HepG2 (cell line): ENCODE measurements at regions not wholly inside any gene's neighbourhood (a gene's known extent, or its start where the extent isn't known, plus 50 kb on each side); places are given as distances from the start of the nearest gene placed in this dataset.

ENCODE experiments used
- ATAC-seq: fragments of 200-7000 bp; cut with Tn5 transposase; 3 replicates; pipeline ENCODE4 v1.9.1; 2020; ENCODE audit warnings: mild to moderate bottlenecking, moderate library complexity
- BruUV-seq: library from RNA; stranded (reverse); fragments of 400-500 nt; replicated peaks from 2 replicates; lab custom pipeline; 2021; lab: Mats Ljungman, UMichigan
- CTCF ChIA-PET: fragments of 300-600 bp; formaldehyde crosslinking; extraction: SDS; loops from one replicate; lab custom pipeline; 2021; ENCODE audit warnings: low total read pairs, inconsistent platforms, low intra/inter-chr PET ratio; lab: Yijun Ruan, JAX
- POLR2A ChIA-PET: fragments of 350-600 bp; sonication (Branson Sonifier 250); formaldehyde crosslinking; loops from one replicate; lab custom pipeline; 2020; ENCODE audit warnings: antibody characterized with exemption, inconsistent platforms; lab: Yijun Ruan, JAX
- DNase-seq: peaks from one replicate; pipeline ENCODE4 v3.0.0-alpha.2; 2015; ENCODE audit warnings: low spot score
- FAIRE-seq: peaks from 3 replicates; lab custom pipeline; 2011; peaks lifted over from hg19 to GRCh38; lab: Jason Lieb, UNC
- H2AFZ ChIP-seq: one replicate; pipeline ENCODE4 v1.6.1; 2011; ENCODE audit warnings: low read length, inconsistent platforms
- H3K27ac ChIP-seq: fragments of 300-600 bp; 3 replicates; pipeline ENCODE4 v1.8.0; 2011; ENCODE audit warnings: mixed run types, mild to moderate bottlenecking, mixed read lengths, low read length, inconsistent platforms; ENCODE audit not compliant: insufficient read depth; ENCODE audit errors: extremely low read length
- H3K27me3 ChIP-seq, 2 experiments: fragments of 200-600 bp in 1 of 2; 2 replicates in 1 of 2; 3 replicates in 1 of 2; pipeline versions ENCODE4 v1.6.0 to v1.8.0; 2011; ENCODE audit warnings: low read length in 2 of 2, mild to moderate bottlenecking in 2 of 2, moderate library complexity in 2 of 2, inconsistent platforms in 1 of 2; ENCODE audit not compliant: insufficient read depth in 2 of 2, control insufficient read depth in 1 of 2
- H3K36me3 ChIP-seq, 2 experiments: fragments of 200-600 bp in 1 of 2; replicated peaks in 1 of 2; 2 replicates in 1 of 2; 3 replicates in 1 of 2; pipeline versions ENCODE4 v1.5.1 to v1.8.0; 2011; ENCODE audit warnings: low read length in 2 of 2, inconsistent platforms in 1 of 2; ENCODE audit not compliant: insufficient read depth in 2 of 2, control insufficient read depth in 1 of 2
- H3K4me1 ChIP-seq: 2 replicates; pipeline ENCODE4 v1.5.1; 2012; ENCODE audit warnings: low read length, inconsistent platforms; ENCODE audit not compliant: insufficient read depth
- H3K4me2 ChIP-seq: 2 replicates; pipeline ENCODE4 v1.6.0; 2011; ENCODE audit warnings: low read depth, low read length, inconsistent platforms
- H3K4me3 ChIP-seq, 3 experiments: fragments of 200-600 bp in 1 of 3; sonication (generic), shearing (Covaris generic) in 1 of 3; replicated peaks in 1 of 3; 2 replicates each; pipeline ENCODE4 v1.5.1; 2011 to 2016; ENCODE audit warnings: low read length in 3 of 3, inconsistent platforms in 2 of 3, low read depth in 2 of 3, mild to moderate bottlenecking in 2 of 3, control low read depth in 1 of 3, mixed read lengths in 1 of 3; ENCODE audit not compliant: insufficient read depth in 1 of 3
- H3K79me2 ChIP-seq: one replicate; pipeline ENCODE4 v1.6.1; 2011; ENCODE audit warnings: low read length, inconsistent platforms; ENCODE audit not compliant: insufficient read depth
- H3K9ac ChIP-seq: 2 replicates; pipeline ENCODE4 v1.6.0; 2011; ENCODE audit warnings: mild to moderate bottlenecking, low read depth, low read length, inconsistent platforms; ENCODE audit not compliant: insufficient read depth
- H3K9me3 ChIP-seq: 2 replicates; pipeline ENCODE4 v1.5.1; 2012; ENCODE audit warnings: mild to moderate bottlenecking, low read length
- H4K20me1 ChIP-seq: 2 replicates; pipeline ENCODE4 v1.6.0; 2011; ENCODE audit warnings: inconsistent platforms, mild to moderate bottlenecking, low read length, moderate library complexity; ENCODE audit not compliant: insufficient read depth
- CEBPB ChIP-seq: IDR thresholded peaks from 2 replicates; pipeline ENCODE4 v1.6.1; 2011; ENCODE audit warnings: low read depth, low read length, improper control_type of control experiment, borderline replicate concordance
- ZNF556 ChIP-seq: sonication (generic); formaldehyde crosslinking; IDR thresholded peaks from 2 replicates; pipeline ENCODE4 v1.4.0; 2020; ENCODE audit warnings: mild to moderate bottlenecking, missing genetic modification reagents, borderline replicate concordance
- ZNF83 ChIP-seq: sonication (generic); formaldehyde crosslinking; IDR thresholded peaks from 2 replicates; pipeline ENCODE4 v1.4.0; 2020; ENCODE audit warnings: missing genetic modification reagents, mild to moderate bottlenecking, borderline replicate concordance
- in situ Hi-C: cut with HindIII; loops from 2 replicates; pipeline ENCODE4 v1.10.0; 2017; ENCODE audit warnings: low pct_unique_long_range_greater_than_20kb; ENCODE audit not compliant: extremely low pct_ligation_motif_present
- intact Hi-C: fragments of 100-400 bp; cut with micrococcal nuclease; formaldehyde crosslinking; loops from one replicate; pipeline ENCODE4 v1.10.0; 2022; ENCODE audit not compliant: unreplicated experiment
- TF ChIP-seq, protein P1 (sequence below): sonication (generic); formaldehyde crosslinking; IDR thresholded peaks from 2 replicates; pipeline ENCODE4 v1.5.0; 2020; ENCODE audit warnings: mild to moderate bottlenecking, missing genetic modification reagents, borderline replicate concordance

DNA sequence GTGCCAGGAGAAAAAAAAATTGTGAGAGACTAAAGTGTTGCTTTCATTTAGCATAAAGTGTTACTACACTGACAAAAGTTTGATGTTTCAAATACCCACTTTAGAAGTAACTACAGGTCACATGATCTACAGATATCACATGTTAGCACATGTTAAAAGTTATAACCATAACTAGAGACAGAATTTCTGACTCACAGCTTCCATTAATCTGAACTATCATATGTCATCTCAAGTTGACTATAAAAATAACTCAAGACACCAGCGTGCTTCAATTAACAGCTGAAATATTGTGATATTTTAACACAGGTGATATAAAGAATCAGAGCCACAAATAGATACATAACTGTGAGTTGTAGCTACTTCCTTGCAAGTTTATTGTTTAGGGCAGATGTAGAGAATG, 591.5 kb upstream of the PITX2 start (continued):
- TF ChIP-seq, protein P1, sequence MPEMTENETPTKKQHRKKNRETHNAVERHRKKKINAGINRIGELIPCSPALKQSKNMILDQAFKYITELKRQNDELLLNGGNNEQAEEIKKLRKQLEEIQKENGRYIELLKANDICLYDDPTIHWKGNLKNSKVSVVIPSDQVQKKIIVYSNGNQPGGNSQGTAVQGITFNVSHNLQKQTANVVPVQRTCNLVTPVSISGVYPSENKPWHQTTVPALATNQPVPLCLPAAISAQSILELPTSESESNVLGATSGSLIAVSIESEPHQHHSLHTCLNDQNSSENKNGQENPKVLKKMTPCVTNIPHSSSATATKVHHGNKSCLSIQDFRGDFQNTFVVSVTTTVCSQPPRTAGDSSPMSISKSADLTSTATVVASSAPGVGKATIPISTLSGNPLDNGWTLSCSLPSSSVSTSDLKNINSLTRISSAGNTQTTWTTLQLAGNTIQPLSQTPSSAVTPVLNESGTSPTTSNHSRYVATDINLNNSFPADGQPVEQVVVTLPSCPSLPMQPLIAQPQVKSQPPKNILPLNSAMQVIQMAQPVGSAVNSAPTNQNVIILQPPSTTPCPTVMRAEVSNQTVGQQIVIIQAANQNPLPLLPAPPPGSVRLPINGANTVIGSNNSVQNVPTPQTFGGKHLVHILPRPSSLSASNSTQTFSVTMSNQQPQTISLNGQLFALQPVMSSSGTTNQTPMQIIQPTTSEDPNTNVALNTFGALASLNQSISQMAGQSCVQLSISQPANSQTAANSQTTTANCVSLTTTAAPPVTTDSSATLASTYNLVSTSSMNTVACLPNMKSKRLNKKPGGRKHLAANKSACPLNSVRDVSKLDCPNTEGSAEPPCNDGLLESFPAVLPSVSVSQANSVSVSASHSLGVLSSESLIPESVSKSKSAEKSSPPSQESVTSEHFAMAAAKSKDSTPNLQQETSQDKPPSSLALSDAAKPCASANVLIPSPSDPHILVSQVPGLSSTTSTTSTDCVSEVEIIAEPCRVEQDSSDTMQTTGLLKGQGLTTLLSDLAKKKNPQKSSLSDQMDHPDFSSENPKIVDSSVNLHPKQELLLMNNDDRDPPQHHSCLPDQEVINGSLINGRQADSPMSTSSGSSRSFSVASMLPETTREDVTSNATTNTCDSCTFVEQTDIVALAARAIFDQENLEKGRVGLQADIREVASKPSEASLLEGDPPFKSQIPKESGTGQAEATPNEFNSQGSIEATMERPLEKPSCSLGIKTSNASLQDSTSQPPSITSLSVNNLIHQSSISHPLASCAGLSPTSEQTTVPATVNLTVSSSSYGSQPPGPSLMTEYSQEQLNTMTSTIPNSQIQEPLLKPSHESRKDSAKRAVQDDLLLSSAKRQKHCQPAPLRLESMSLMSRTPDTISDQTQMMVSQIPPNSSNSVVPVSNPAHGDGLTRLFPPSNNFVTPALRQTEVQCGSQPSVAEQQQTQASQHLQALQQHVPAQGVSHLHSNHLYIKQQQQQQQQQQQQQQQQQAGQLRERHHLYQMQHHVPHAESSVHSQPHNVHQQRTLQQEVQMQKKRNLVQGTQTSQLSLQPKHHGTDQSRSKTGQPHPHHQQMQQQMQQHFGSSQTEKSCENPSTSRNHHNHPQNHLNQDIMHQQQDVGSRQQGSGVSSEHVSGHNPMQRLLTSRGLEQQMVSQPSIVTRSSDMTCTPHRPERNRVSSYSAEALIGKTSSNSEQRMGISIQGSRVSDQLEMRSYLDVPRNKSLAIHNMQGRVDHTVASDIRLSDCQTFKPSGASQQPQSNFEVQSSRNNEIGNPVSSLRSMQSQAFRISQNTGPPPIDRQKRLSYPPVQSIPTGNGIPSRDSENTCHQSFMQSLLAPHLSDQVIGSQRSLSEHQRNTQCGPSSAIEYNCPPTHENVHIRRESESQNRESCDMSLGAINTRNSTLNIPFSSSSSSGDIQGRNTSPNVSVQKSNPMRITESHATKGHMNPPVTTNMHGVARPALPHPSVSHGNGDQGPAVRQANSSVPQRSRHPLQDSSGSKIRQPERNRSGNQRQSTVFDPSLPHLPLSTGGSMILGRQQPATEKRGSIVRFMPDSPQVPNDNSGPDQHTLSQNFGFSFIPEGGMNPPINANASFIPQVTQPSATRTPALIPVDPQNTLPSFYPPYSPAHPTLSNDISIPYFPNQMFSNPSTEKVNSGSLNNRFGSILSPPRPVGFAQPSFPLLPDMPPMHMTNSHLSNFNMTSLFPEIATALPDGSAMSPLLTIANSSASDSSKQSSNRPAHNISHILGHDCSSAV (CRISPR knock-in tag): no peak
- TF ChIP-seq ZNF556: no peak

DNA sequence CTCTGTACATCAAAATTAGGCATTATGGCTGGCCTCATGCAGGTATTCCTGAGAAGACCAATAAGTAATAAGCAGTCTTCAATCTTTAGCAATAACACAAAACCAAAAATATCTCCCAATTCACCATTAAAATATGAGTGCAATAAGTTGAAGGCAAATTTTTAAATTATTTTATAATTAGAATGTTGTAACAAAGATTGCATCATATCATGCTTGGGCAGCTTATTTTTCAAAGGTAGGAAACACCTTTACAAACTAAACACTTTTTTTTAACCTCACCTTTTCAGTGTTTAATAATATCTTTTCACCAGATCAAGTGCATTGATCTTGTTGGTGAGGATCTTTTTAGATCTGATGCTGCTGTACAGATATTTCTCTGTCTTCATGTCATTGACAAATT, 592.9 kb upstream of the PITX2 start:
- BruUV-seq: no TSS peak
- TF ChIP-seq CEBPB: peak; percentile 23; the same call in 1 of the 2 replicates
- TF ChIP-seq ZNF83 (CRISPR knock-in tag): no peak
- intact Hi-C loops (no loop called here), in situ Hi-C loops (no loop called here)
- H3K4me3 ChIP-seq: no peak overlapping the region
- ChIA-PET POLR2A (no interaction called here), CTCF (interaction anchor here (0.6 kb wide), 1 partner anchor 93 kb away, joined by 3 read pairs; no protein-coding TSS in a partner anchor)
- FAIRE-seq (no peak), ATAC-seq (no peak), DNase-seq (no peak)
- no peaks in the 10 kb centered on the region for H3K36me3 ChIP-seq
- no peaks in the 10 kb centered on the region for H3K9me3 ChIP-seq
- no peaks in the 10 kb centered on the region for H4K20me1 ChIP-seq
- H3K4me1 ChIP-seq: no peaks in the 10 kb centered on the region
- H3K79me2 ChIP-seq: no peaks in the 10 kb centered on the region
- no peak overlapping the region for H2AFZ ChIP-seq
- H3K27ac ChIP-seq: no peak overlapping the region
- H3K4me2 ChIP-seq: no peak overlapping the region
- no peaks in the 10 kb centered on the region for H3K27me3 ChIP-seq
- no peak overlapping the region for H3K9ac ChIP-seq
